Thyroid gland (tissue), 4 donors: ENCODE measurements at regions not wholly inside any gene's neighbourhood (a gene's known extent, or its start where the extent isn't known, plus 50 kb on each side); places are given as distances from the start of the nearest gene placed in this dataset.

ENCODE experiments used
- CTCF ChIP-seq, 6 experiments: fragments of 200-600 bp in 3 of 6; fragments of 450-650 bp in 3 of 6; sonication (generic) in 3 of 6; IDR thresholded peaks; one replicate each; pipeline ENCODE4 v1.5.1; 2016 to 2019; ENCODE audit warnings: antibody characterized with exemption in 6 of 6, mild to moderate bottlenecking in 2 of 6, inconsistent platforms in 1 of 6, moderate library complexity in 1 of 6
- POLR2A ChIP-seq, 2 donors: fragments of 450-650 bp; IDR thresholded peaks; one replicate each; pipeline ENCODE4 v1.6.1; 2017; ENCODE audit warnings: antibody characterized with exemption in 2 of 2, mild to moderate bottlenecking in 2 of 2, moderate library complexity in 1 of 2

- TF ChIP-seq POLR2A (IDR thresholded peaks at IDR 0.05) (no peak), CTCF (IDR thresholded peaks at IDR 0.05) (no peak)
Observed at GRCh38 chr1:14439015-14439414, 159.5 kb upstream of the KAZN start.
